ENCODE measurements at regions not wholly inside any gene's neighbourhood (a gene's known extent, or its start where the extent isn't known, plus 50 kb on each side); places are given as distances from the start of the nearest gene placed in this dataset.
"Not testable (repeated sequence)": the region's sequence is repeated elsewhere in the genome, so short reads cannot be mapped to it uniquely, and the experiment has no call there.

GRCh38 chr10:124321433-124322089, 97.2 kb downstream of the OAT start:
- TF ChIP-seq, protein P1, sequence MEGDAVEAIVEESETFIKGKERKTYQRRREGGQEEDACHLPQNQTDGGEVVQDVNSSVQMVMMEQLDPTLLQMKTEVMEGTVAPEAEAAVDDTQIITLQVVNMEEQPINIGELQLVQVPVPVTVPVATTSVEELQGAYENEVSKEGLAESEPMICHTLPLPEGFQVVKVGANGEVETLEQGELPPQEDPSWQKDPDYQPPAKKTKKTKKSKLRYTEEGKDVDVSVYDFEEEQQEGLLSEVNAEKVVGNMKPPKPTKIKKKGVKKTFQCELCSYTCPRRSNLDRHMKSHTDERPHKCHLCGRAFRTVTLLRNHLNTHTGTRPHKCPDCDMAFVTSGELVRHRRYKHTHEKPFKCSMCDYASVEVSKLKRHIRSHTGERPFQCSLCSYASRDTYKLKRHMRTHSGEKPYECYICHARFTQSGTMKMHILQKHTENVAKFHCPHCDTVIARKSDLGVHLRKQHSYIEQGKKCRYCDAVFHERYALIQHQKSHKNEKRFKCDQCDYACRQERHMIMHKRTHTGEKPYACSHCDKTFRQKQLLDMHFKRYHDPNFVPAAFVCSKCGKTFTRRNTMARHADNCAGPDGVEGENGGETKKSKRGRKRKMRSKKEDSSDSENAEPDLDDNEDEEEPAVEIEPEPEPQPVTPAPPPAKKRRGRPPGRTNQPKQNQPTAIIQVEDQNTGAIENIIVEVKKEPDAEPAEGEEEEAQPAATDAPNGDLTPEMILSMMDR (IDR thresholded peaks at IDR 0.05), result no peak
- Mint-ChIP-seq H3K27ac (no peak overlapping the region), H3K4me1 (ENCODE audit: low read depth) (no peaks in the 10 kb centered on the region), H3K9me3 (no peaks in the 10 kb centered on the region), H3K4me3 (no peak overlapping the region), H3K36me3 (ENCODE audit: low read depth) (no peaks in the 10 kb centered on the region), H3K27me3 (no peaks in the 10 kb centered on the region)
- intact Hi-C loops (cut with micrococcal nuclease), result no loop called here
- DNase-seq (no peak), ATAC-seq (no peak)
- ChIA-PET CTCF (no interaction called here), POLR2A (no interaction called here)

GRCh38 chr10:124320778-124321432, 97.8 kb downstream of the OAT start:
- TF ChIP-seq, protein P1 (IDR thresholded peaks at IDR 0.05), result no peak
- ATAC-seq (no peak), DNase-seq (no peak)
- intact Hi-C loops (cut with micrococcal nuclease), result no loop called here
- no peaks in the 10 kb centered on the region for H3K27me3 Mint-ChIP-seq
- H3K9me3 Mint-ChIP-seq, result no peaks in the 10 kb centered on the region
- H3K4me1 Mint-ChIP-seq (ENCODE audit: low read depth), result no peaks in the 10 kb centered on the region
- ChIA-PET POLR2A (no interaction called here), CTCF (no interaction called here)
- no peaks in the 10 kb centered on the region for H3K36me3 Mint-ChIP-seq (ENCODE audit: low read depth)
- H3K27ac Mint-ChIP-seq, result no peak overlapping the region
- H3K4me3 Mint-ChIP-seq, result no peak overlapping the region

GRCh38 chr10:124319926-124320391, 98.8 kb downstream of the OAT start:
- TF ChIP-seq, protein P1 (IDR thresholded peaks at IDR 0.05), result no peak
- ChIA-PET POLR2A (no interaction called here), CTCF (no interaction called here)
- no peaks in the 10 kb centered on the region for H3K36me3 Mint-ChIP-seq (ENCODE audit: low read depth)
- DNase-seq (no peak), ATAC-seq (no peak)
- H3K4me1 Mint-ChIP-seq (ENCODE audit: low read depth), result peaks cover 4% of the 10 kb centered on the region
- intact Hi-C loops (cut with micrococcal nuclease), result no loop called here
- H3K9me3 Mint-ChIP-seq, result no peaks in the 10 kb centered on the region
- no peak overlapping the region for H3K27ac Mint-ChIP-seq
- H3K4me3 Mint-ChIP-seq, result no peak overlapping the region
- no peaks in the 10 kb centered on the region for H3K27me3 Mint-ChIP-seq

DNA sequence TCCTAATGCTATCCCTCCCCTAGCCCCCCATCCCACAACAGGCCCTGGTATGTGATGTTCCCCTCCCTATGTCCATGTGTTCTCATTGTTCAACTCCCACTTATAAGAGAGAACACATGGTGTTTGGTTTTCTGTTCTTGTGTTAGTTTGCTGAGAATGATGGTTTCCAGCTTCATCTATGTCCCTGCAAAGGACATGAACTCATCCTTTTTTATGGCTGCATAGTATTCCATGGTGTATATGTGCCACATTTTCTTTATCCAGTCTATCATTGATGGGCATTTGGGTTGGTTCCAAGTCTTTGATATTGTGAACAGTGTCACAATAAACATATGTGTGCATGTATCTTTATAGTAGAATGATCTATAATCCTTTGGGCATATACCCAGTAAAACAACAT, 99.2 kb downstream of the OAT start:
- H3K27ac Mint-ChIP-seq; ATAC-seq; H3K36me3 Mint-ChIP-seq (ENCODE audit: low read depth); DNase-seq; POLR2A ChIA-PET; H3K4me3 Mint-ChIP-seq; CTCF ChIA-PET; H3K9me3 Mint-ChIP-seq; H3K4me1 Mint-ChIP-seq (ENCODE audit: low read depth); H3K27me3 Mint-ChIP-seq; intact Hi-C loops (cut with micrococcal nuclease): not testable (repeated sequence)

GRCh38 chr10:124318811-124319210, 99.9 kb downstream of the OAT start:
- TF ChIP-seq, protein P1 (IDR thresholded peaks at IDR 0.05), result no peak
- Mint-ChIP-seq H3K4me3 (no peak overlapping the region), H3K27me3 (no peaks in the 10 kb centered on the region), H3K4me1 (ENCODE audit: low read depth) (peaks cover 4% of the 10 kb centered on the region), H3K36me3 (ENCODE audit: low read depth) (no peaks in the 10 kb centered on the region), H3K9me3 (peaks cover 4% of the 10 kb centered on the region), H3K27ac (no peak overlapping the region)
- CTCF ChIA-PET, result no interaction called here
- ATAC-seq, result no peak
- intact Hi-C loops (cut with micrococcal nuclease), result no loop called here
- POLR2A ChIA-PET, result no interaction called here
- no peak for DNase-seq

Measured in activated CD8-positive, alpha-beta T cell treated with anti-CD3 and anti-CD28 coated beads for 36 hours (primary cell).